ENCODE measurements at regions not wholly inside any gene's neighbourhood (a gene's known extent, or its start where the extent isn't known, plus 50 kb on each side); places are given as distances from the start of the nearest gene placed in this dataset.
"Not testable (repeated sequence)": the region's sequence is repeated elsewhere in the genome, so short reads cannot be mapped to it uniquely, and the experiment has no call there.

- Mint-ChIP-seq H3K4me3 (ENCODE audit: unreplicated experiment) (no peak overlapping the region), H3K4me1 (ENCODE audit: unreplicated experiment) (peaks cover 10% of the 10 kb centered on the region), H3K36me3 (ENCODE audit: low read depth, unreplicated experiment) (peaks cover 6% of the 10 kb centered on the region), H3K27me3 (ENCODE audit: unreplicated experiment) (peaks cover 2% of the 10 kb centered on the region), H3K9me3 (ENCODE audit: unreplicated experiment) (peaks cover 7% of the 10 kb centered on the region), H3K27ac (ENCODE audit: unreplicated experiment) (no peak overlapping the region)
- no peak for TF ChIP-seq CTCF (IDR thresholded peaks at IDR 0.05; ENCODE audit: unreplicated experiment)
- no peak for DNase-seq (ENCODE audit: low spot score)
Observed at GRCh38 chr2:163086940-163087339, 248.4 kb upstream of the KCNH7 start.

GRCh38 chr2:163085366-163086024 lies 246.9 kb upstream of the KCNH7 start:
- not testable (repeated sequence) for H3K27ac Mint-ChIP-seq (ENCODE audit: unreplicated experiment); H3K27me3 Mint-ChIP-seq (ENCODE audit: unreplicated experiment); H3K4me1 Mint-ChIP-seq (ENCODE audit: unreplicated experiment); H3K9me3 Mint-ChIP-seq (ENCODE audit: unreplicated experiment); DNase-seq (ENCODE audit: low spot score); H3K4me3 Mint-ChIP-seq (ENCODE audit: unreplicated experiment)
- H3K36me3 Mint-ChIP-seq (ENCODE audit: low read depth, unreplicated experiment), result peaks cover 12% of the 10 kb centered on the region

GRCh38 chr2:163081754-163082153 lies 243.2 kb upstream of the KCNH7 start:
- H3K4me3 Mint-ChIP-seq (ENCODE audit: unreplicated experiment), result no peak overlapping the region

GRCh38 chr2:163077241-163077640 lies 238.7 kb upstream of the KCNH7 start:
- peaks cover 6% of the 10 kb centered on the region for H3K4me1 Mint-ChIP-seq (ENCODE audit: unreplicated experiment)
- H3K36me3 Mint-ChIP-seq (ENCODE audit: low read depth, unreplicated experiment), result peaks cover 11% of the 10 kb centered on the region
- TF ChIP-seq CTCF (IDR thresholded peaks at IDR 0.05; ENCODE audit: unreplicated experiment), result no peak
- no peak overlapping the region for H3K27ac Mint-ChIP-seq (ENCODE audit: unreplicated experiment)
- no peaks in the 10 kb centered on the region for H3K27me3 Mint-ChIP-seq (ENCODE audit: unreplicated experiment)
- H3K4me3 Mint-ChIP-seq (ENCODE audit: unreplicated experiment), result no peak overlapping the region
- peaks cover 5% of the 10 kb centered on the region for H3K9me3 Mint-ChIP-seq (ENCODE audit: unreplicated experiment)
- no peak for DNase-seq (ENCODE audit: low spot score)

More at GRCh38 chr2:163081754-163082153, 243.2 kb upstream of the KCNH7 start:
- no peak for TF ChIP-seq CTCF (IDR thresholded peaks at IDR 0.05; ENCODE audit: unreplicated experiment)
- no peak overlapping the region for H3K27ac Mint-ChIP-seq (ENCODE audit: unreplicated experiment)
- H3K36me3 Mint-ChIP-seq (ENCODE audit: low read depth, unreplicated experiment), result peaks cover 16% of the 10 kb centered on the region
- H3K27me3 Mint-ChIP-seq (ENCODE audit: unreplicated experiment), result peaks cover 2% of the 10 kb centered on the region
- peaks cover 12% of the 10 kb centered on the region for H3K9me3 Mint-ChIP-seq (ENCODE audit: unreplicated experiment)
- DNase-seq (ENCODE audit: low spot score), result no peak
- peaks cover 8% of the 10 kb centered on the region for H3K4me1 Mint-ChIP-seq (ENCODE audit: unreplicated experiment)

GRCh38 chr2:163066085-163066484 lies 227.5 kb upstream of the KCNH7 start:
- H3K4me3 Mint-ChIP-seq (ENCODE audit: unreplicated experiment), result no peak overlapping the region
- TF ChIP-seq CTCF (IDR thresholded peaks at IDR 0.05; ENCODE audit: unreplicated experiment), result no peak
- H3K4me1 Mint-ChIP-seq (ENCODE audit: unreplicated experiment), result no peaks in the 10 kb centered on the region
- H3K27me3 Mint-ChIP-seq (ENCODE audit: unreplicated experiment), result peaks cover 4% of the 10 kb centered on the region
- DNase-seq (ENCODE audit: low spot score), result no peak
- H3K9me3 Mint-ChIP-seq (ENCODE audit: unreplicated experiment), result no peaks in the 10 kb centered on the region
- H3K27ac Mint-ChIP-seq (ENCODE audit: unreplicated experiment), result no peak overlapping the region
- H3K36me3 Mint-ChIP-seq (ENCODE audit: low read depth, unreplicated experiment), result no peaks in the 10 kb centered on the region
